Lower leg skin (tissue), 4 donors: ENCODE measurements at regions not wholly inside any gene's neighbourhood (a gene's known extent, or its start where the extent isn't known, plus 50 kb on each side); places are given as distances from the start of the nearest gene placed in this dataset.

Experiments
- DNase-seq, 2 donors: peaks; one replicate each; pipeline ENCODE4 v3.0.0-alpha.2; 2019; ENCODE audit warnings: low spot score in 2 of 2
- H3K4me3 ChIP-seq: fragments of 200-600 bp; sonication (generic); 2 replicates; pipeline ENCODE4 v1.5.1; 2017; ENCODE audit warnings: mild to moderate bottlenecking, low read depth; ENCODE audit not compliant: poor library complexity, severe bottlenecking
- POLR2A ChIP-seq, 2 donors: fragments of 450-650 bp; IDR thresholded peaks; one replicate each; pipeline ENCODE4 v1.6.1; 2016 to 2017; ENCODE audit warnings: antibody characterized with exemption in 2 of 2, mild to moderate bottlenecking in 1 of 2, moderate library complexity in 1 of 2
- WGBS, 2 donors: methylation state at CpG; one replicate each; pipeline ENCODE4 v1.1.5; 2018; 5-methylcytosine and 5-hydroxymethylcytosine counted together
- intact Hi-C: fragments of 100-400 bp; cut with DNase I; formaldehyde crosslinking; loops from one replicate; pipeline ENCODE4 v1.15.0; 2023; ENCODE audit warnings: low total_unique reads
- TF ChIP-seq, protein P1 (sequence below), 3 donors: fragments of 450-650 bp; IDR thresholded peaks; one replicate each; pipeline ENCODE4 v1.5.1; 2016; ENCODE audit warnings: antibody characterized with exemption in 3 of 3, mild to moderate bottlenecking in 3 of 3, moderate library complexity in 2 of 3

DNA sequence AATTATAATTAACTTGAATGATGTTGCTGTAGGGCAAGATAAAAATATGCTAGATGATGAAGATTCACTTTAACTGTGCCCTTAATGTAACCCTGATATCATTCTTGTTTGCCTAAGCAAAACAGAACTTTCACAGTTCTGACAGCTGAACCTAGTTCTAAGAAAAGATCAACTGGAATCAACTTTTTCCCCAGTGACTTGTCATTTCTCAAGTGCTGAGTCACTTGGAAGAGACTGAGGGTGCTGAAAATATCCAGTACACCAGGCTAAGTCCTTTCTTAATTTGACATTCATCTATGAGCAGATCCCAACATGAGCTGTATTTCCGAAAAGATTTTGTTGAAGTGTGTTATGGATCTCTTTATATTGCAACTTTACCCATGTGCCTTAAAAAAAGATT, 140.4 kb downstream of the MID1IP1 start:
- DNase-seq, result no peak
- no peak overlapping the region for H3K4me3 ChIP-seq
- WGBS, 2 donors, result 60 to 81% methylated on average over 1 of the region's 1 CpG
- TF ChIP-seq, protein P1, sequence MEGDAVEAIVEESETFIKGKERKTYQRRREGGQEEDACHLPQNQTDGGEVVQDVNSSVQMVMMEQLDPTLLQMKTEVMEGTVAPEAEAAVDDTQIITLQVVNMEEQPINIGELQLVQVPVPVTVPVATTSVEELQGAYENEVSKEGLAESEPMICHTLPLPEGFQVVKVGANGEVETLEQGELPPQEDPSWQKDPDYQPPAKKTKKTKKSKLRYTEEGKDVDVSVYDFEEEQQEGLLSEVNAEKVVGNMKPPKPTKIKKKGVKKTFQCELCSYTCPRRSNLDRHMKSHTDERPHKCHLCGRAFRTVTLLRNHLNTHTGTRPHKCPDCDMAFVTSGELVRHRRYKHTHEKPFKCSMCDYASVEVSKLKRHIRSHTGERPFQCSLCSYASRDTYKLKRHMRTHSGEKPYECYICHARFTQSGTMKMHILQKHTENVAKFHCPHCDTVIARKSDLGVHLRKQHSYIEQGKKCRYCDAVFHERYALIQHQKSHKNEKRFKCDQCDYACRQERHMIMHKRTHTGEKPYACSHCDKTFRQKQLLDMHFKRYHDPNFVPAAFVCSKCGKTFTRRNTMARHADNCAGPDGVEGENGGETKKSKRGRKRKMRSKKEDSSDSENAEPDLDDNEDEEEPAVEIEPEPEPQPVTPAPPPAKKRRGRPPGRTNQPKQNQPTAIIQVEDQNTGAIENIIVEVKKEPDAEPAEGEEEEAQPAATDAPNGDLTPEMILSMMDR (IDR thresholded peaks at IDR 0.05), result no peak
- no peak for TF ChIP-seq POLR2A (IDR thresholded peaks at IDR 0.05)
- intact Hi-C loops, result no loop called here

DNA sequence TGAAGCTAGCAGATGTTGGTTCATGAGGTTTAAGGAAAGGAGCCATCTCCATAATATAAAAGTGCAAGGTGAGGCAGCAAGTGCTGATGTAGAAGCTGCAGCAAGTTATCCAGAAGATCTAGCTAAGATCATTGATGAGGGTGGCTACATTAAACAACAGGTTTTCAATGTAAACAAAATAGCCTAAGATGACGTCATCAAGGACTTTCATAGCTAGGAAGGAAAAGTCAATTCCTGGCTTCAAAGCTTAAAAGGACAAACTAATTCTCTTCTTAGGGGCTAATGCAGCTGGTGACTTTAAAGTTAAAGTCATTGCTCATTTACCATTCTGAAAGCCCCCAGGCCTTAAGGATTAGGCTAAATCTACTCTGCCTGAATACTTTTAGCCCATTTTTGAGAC, 141.9 kb downstream of the MID1IP1 start:
- intact Hi-C loops, result no loop called here
- DNase-seq, result no peak
- no peak overlapping the region for H3K4me3 ChIP-seq
- TF ChIP-seq, protein P1 (IDR thresholded peaks at IDR 0.05), result no peak
- TF ChIP-seq POLR2A (IDR thresholded peaks at IDR 0.05), result no peak
- WGBS, 2 donors, result 67 to 80% methylated on average over 1 of the region's 1 CpG

DNA sequence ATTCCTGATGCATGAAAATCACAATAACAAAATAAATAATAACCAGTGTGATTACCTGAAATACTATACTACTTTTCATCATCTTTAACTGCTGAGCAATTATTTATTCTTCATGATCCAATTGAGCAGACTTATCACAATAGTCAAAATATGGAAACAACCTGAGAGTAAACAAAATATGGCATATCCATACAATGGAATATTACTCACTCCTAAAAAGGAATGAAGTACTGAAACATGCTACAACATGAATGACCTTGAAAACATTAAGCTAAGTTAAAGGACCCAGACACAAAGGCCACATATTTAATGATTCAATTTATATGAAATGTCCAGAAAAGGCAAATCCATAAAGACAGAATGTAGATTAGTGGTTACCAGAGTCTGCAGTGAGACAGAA, 146.8 kb downstream of the MID1IP1 start:
- intact Hi-C loops, result no loop called here
- no peak overlapping the region for H3K4me3 ChIP-seq
- DNase-seq, result no peak
- TF ChIP-seq POLR2A (IDR thresholded peaks at IDR 0.05), result no peak
- TF ChIP-seq, protein P1 (IDR thresholded peaks at IDR 0.05), result no peak

DNA sequence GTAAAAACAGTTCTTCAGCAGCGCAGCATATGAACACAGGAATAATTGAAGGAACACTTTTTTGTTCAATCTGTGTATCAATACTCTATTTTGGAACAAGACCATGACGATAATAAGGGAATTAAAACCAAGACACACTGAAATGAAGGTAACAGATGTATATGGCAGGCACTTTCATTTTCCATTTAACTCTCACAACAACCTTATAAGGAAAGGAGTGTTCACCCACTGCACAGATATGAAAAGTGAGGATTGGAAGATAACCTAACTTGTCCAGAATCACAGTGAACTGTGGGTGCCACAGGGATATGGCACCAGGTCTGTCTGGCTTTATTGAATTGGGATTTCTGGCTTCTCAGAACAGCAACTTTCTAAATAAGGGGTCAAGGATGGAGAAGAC, 153.3 kb downstream of the MID1IP1 start:
- TF ChIP-seq, protein P1 (IDR thresholded peaks at IDR 0.05), result no peak
- TF ChIP-seq POLR2A (IDR thresholded peaks at IDR 0.05), result no peak
- H3K4me3 ChIP-seq, result no peak overlapping the region
- intact Hi-C loops, result no loop called here
- DNase-seq, result no peak
- 78 to 96% methylated on average over 2 of the region's 2 CpGs for WGBS, 2 donors

DNA sequence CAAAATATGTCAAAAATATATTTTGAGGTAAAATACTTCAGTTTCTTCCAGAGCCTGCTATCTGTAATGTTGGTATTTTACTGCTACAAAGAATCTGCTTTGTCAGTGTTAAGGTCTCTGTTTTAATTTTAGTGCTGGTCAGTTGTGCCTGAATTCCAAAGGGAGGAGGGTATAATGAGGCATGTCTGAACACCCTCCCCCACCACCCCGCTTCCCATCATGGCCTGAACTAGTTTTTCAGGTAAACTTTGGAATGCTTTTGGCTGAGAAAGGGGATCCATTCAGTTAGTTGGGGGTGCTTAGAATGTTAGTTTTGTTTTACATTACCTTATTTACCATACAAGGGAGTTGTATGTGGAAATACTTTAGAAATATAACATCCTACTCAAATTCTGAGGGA, 158.5 kb downstream of the MID1IP1 start:
- no peak for TF ChIP-seq POLR2A (IDR thresholded peaks at IDR 0.05)
- TF ChIP-seq, protein P1 (IDR thresholded peaks at IDR 0.05), result no peak
- 56 to 63% methylated on average over 1 of the region's 1 CpG for WGBS, 2 donors
- H3K4me3 ChIP-seq, result no peak overlapping the region
- intact Hi-C loops, result no loop called here
- no peak for DNase-seq

DNA sequence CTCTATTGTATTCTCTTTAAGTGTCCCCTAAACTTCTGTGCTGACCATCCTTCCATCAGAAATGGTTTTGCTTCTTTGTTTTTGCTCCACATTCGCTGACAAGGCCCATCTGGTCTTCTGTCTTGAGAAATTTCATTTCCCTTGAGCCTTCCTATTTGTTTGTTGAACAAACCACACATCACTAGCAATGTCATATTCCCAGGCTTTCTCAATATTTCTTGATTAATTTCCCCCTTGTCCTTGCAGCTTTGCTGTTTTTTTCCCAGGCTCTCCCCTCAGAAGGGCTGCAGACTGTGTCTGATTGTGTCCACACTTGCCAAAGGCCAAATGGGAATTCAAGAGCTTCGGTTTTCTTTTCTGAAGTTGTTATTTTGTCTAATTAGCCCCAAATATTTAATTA, 158.9 kb downstream of the MID1IP1 start:
- H3K4me3 ChIP-seq, result no peak overlapping the region
- no peak for DNase-seq
- TF ChIP-seq POLR2A (IDR thresholded peaks at IDR 0.05), result no peak
- TF ChIP-seq, protein P1 (IDR thresholded peaks at IDR 0.05), result no peak
- intact Hi-C loops, result no loop called here
- WGBS, 2 donors, result 43 to 66% methylated on average over 2 of the region's 2 CpGs
